DND-41 (cell line): ENCODE measurements at regions not wholly inside any gene's neighbourhood (a gene's known extent, or its start where the extent isn't known, plus 50 kb on each side); places are given as distances from the start of the nearest gene placed in this dataset.

Source experiments
- ATAC-seq: fragments of 200-7000 bp; cut with Tn5 transposase; 3 replicates; pipeline ENCODE4 v1.9.1; 2021; ENCODE audit warnings: low read depth; ENCODE audit not compliant: insufficient read depth
- DNase-seq: peaks from one replicate; pipeline ENCODE4 v3.0.0-alpha.2; 2020
- H2AFZ ChIP-seq: 2 replicates; pipeline ENCODE4 v1.6.0; 2012; ENCODE audit warnings: low read depth, low read length
- H3K27ac ChIP-seq: 2 replicates; pipeline ENCODE4 v1.5.1; 2012; ENCODE audit warnings: low read length, inconsistent platforms
- H3K27me3 ChIP-seq: fragments of 200-600 bp; sonication (generic); 2 replicates; pipeline ENCODE4 v1.6.0; 2012; ENCODE audit warnings: low read length, mild to moderate bottlenecking, inconsistent platforms; ENCODE audit not compliant: insufficient read depth, poor library complexity
- H3K36me3 ChIP-seq: 2 replicates; pipeline ENCODE4 v1.5.1; 2012; ENCODE audit warnings: low read length, inconsistent platforms; ENCODE audit not compliant: insufficient read depth
- H3K4me1 ChIP-seq: 2 replicates; pipeline ENCODE4 v1.5.1; 2012; ENCODE audit warnings: mild to moderate bottlenecking, low read length; ENCODE audit not compliant: insufficient read depth
- H3K4me2 ChIP-seq: 2 replicates; pipeline ENCODE4 v1.6.0; 2012; ENCODE audit warnings: mild to moderate bottlenecking, moderate library complexity, low read length, inconsistent platforms; ENCODE audit not compliant: insufficient read depth
- H3K4me3 ChIP-seq, 2 experiments: fragments of 200-600 bp in 1 of 2; shearing (Covaris generic) in 1 of 2; 2 replicates each; pipeline ENCODE4 v1.5.1; 2012 to 2016; ENCODE audit warnings: inconsistent platforms in 2 of 2, low read length in 2 of 2, mild to moderate bottlenecking in 2 of 2, low read depth in 1 of 2, moderate library complexity in 1 of 2
- H3K79me2 ChIP-seq: 2 replicates; pipeline ENCODE4 v1.6.0; 2012; ENCODE audit warnings: low read length, inconsistent platforms; ENCODE audit not compliant: insufficient read depth
- H3K9ac ChIP-seq: 2 replicates; pipeline ENCODE4 v1.6.0; 2012; ENCODE audit warnings: low read depth, mild to moderate bottlenecking, inconsistent platforms, low read length, moderate library complexity
- H3K9me3 ChIP-seq: 2 replicates; pipeline ENCODE4 v1.5.1; 2012; ENCODE audit warnings: low read length, moderate library complexity, mild to moderate bottlenecking, inconsistent platforms; ENCODE audit not compliant: insufficient read depth, severe bottlenecking
- H4K20me1 ChIP-seq: 2 replicates; pipeline ENCODE4 v1.6.0; 2012; ENCODE audit warnings: low read length; ENCODE audit not compliant: insufficient read depth
- CTCF ChIP-seq: IDR thresholded peaks from 2 replicates; pipeline ENCODE4 v1.5.1; 2012; ENCODE audit warnings: borderline replicate concordance, low read length, moderate library complexity, mild to moderate bottlenecking; ENCODE audit not compliant: poor library complexity, severe bottlenecking; ENCODE audit errors: extremely low read depth
- EZH2 ChIP-seq: IDR thresholded peaks from 3 replicates; pipeline ENCODE4 v1.6.1; 2012; ENCODE audit warnings: borderline replicate concordance, low read depth, mild to moderate bottlenecking, moderate library complexity, low read length, inconsistent platforms; ENCODE audit not compliant: severe bottlenecking

GRCh38 chr2:67241453-67241852 lies 155.7 kb upstream of the ETAA1 start:
- H3K4me3 ChIP-seq: no peak overlapping the region
- TF ChIP-seq EZH2 (no peak), CTCF (no peak)
- no peak overlapping the region for H2AFZ ChIP-seq
- no peaks in the 10 kb centered on the region for H3K36me3 ChIP-seq
- DNase-seq (no peak), ATAC-seq (no peak)
- H3K27me3 ChIP-seq: no peaks in the 10 kb centered on the region
- H3K4me1 ChIP-seq: no peaks in the 10 kb centered on the region
- H3K4me2 ChIP-seq: no peak overlapping the region
- no peaks in the 10 kb centered on the region for H3K9me3 ChIP-seq
- H3K9ac ChIP-seq: no peak overlapping the region
- H3K27ac ChIP-seq: no peak overlapping the region
- H4K20me1 ChIP-seq: no peaks in the 10 kb centered on the region
- H3K79me2 ChIP-seq: no peaks in the 10 kb centered on the region

- no peak overlapping the region for H2AFZ ChIP-seq
- DNase-seq: no peak
- TF ChIP-seq CTCF: no peak
- TF ChIP-seq EZH2: no peak
Measured at GRCh38 chr2:67242456-67242855, 154.7 kb upstream of the ETAA1 start.

DNA sequence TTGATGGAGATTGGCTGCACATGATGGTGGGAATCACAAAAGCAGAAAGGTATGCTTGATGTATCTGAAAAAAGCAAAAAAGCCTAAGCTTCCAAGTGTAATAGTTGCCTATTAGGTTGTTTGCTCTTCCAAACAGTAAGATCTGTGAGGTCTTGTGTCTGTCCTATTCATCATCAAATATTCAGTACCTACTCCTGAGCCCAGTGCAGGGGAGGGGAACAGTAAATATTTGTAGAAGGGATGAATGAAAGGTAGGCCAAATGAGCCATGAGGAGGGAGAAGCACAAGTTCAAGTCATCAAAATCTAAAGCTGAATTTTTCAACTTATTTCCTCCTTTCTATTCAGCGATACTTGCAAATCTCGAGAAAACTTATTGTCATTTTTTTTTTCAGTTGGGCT lies 153.2 kb upstream of the ETAA1 start:
- Histone ChIP-seq H3K9me3 (no peaks in the 10 kb centered on the region), H3K36me3 (no peaks in the 10 kb centered on the region), H4K20me1 (no peaks in the 10 kb centered on the region), H3K27me3 (no peaks in the 10 kb centered on the region), H3K4me1 (no peaks in the 10 kb centered on the region), H3K27ac (no peak overlapping the region), H3K4me2 (no peak overlapping the region), H3K9ac (no peak overlapping the region), H3K4me3 (no peak overlapping the region), H3K79me2 (no peaks in the 10 kb centered on the region), H2AFZ (no peak overlapping the region)
- no peak for DNase-seq
- no peak for ATAC-seq
- no peak for TF ChIP-seq CTCF
- TF ChIP-seq EZH2: no peak

More at GRCh38 chr2:67242456-67242855, 154.7 kb upstream of the ETAA1 start:
- H3K9me3 ChIP-seq: no peaks in the 10 kb centered on the region
- no peaks in the 10 kb centered on the region for H3K79me2 ChIP-seq
- no peaks in the 10 kb centered on the region for H3K27me3 ChIP-seq
- no peaks in the 10 kb centered on the region for H4K20me1 ChIP-seq
- no peaks in the 10 kb centered on the region for H3K36me3 ChIP-seq
- H3K9ac ChIP-seq: no peak overlapping the region
- H3K4me2 ChIP-seq: no peak overlapping the region
- H3K27ac ChIP-seq: no peak overlapping the region
- ATAC-seq: no peak
- no peaks in the 10 kb centered on the region for H3K4me1 ChIP-seq
- no peak overlapping the region for H3K4me3 ChIP-seq

DNA sequence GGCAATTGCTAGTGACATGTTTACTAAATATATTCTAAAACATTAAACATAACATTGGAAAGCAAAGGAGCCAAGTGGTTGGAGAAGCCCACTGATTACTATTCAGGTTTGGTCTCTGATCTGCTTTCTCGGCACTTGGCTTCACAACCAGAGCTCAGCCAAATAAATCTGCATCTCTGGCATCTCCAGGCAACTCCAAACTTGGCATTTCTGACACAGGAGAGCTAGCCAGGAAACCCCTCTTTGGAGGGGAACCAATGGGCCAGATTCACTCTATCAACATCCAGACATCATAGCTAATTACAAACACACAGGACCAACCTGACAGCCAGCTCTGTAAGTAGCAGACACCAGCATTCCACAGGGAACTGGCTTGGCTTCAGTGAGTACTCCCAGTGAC lies 150.3 kb upstream of the ETAA1 start:
- no peak overlapping the region for H2AFZ ChIP-seq
- no peak for ATAC-seq
- no peaks in the 10 kb centered on the region for H3K27me3 ChIP-seq
- no peaks in the 10 kb centered on the region for H4K20me1 ChIP-seq
- H3K27ac ChIP-seq: no peak overlapping the region
- no peaks in the 10 kb centered on the region for H3K36me3 ChIP-seq
- H3K9me3 ChIP-seq: no peaks in the 10 kb centered on the region
- H3K9ac ChIP-seq: no peak overlapping the region
- TF ChIP-seq CTCF: no peak
- TF ChIP-seq EZH2: no peak
- no peak overlapping the region for H3K4me3 ChIP-seq
- H3K4me2 ChIP-seq: no peak overlapping the region
- H3K4me1 ChIP-seq: no peaks in the 10 kb centered on the region
- DNase-seq: no peak
- H3K79me2 ChIP-seq: no peaks in the 10 kb centered on the region
